ENCODE measurements at regions not wholly inside any gene's neighbourhood (a gene's known extent, or its start where the extent isn't known, plus 50 kb on each side); places are given as distances from the start of the nearest gene placed in this dataset.

DNA sequence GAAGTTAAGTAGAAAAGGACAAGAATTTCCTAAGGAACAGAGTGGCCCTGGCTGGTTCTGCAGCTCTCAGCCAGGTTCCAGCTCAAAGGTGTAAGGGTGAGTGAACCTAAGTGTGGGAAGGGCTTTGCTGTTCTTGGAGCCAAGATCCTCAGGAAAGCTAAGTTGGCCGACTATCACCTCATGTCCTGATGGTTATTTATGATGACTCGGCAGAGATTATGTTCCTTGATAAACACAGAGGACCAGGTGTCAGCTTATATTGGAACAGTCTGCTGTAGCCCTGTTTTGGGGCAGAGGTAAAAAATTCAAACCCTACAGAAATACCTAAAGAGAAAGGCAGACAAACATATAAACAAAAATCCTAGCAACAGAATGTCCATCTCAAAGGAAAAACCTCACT is 128.5 kb downstream of the TBX3 start:
- TF ChIP-seq, protein P1, sequence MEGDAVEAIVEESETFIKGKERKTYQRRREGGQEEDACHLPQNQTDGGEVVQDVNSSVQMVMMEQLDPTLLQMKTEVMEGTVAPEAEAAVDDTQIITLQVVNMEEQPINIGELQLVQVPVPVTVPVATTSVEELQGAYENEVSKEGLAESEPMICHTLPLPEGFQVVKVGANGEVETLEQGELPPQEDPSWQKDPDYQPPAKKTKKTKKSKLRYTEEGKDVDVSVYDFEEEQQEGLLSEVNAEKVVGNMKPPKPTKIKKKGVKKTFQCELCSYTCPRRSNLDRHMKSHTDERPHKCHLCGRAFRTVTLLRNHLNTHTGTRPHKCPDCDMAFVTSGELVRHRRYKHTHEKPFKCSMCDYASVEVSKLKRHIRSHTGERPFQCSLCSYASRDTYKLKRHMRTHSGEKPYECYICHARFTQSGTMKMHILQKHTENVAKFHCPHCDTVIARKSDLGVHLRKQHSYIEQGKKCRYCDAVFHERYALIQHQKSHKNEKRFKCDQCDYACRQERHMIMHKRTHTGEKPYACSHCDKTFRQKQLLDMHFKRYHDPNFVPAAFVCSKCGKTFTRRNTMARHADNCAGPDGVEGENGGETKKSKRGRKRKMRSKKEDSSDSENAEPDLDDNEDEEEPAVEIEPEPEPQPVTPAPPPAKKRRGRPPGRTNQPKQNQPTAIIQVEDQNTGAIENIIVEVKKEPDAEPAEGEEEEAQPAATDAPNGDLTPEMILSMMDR (IDR thresholded peaks at IDR 0.05) = no peak
- TF ChIP-seq POLR2A (IDR thresholded peaks at IDR 0.05) = no peak
- no peak for TF ChIP-seq EP300 (IDR thresholded peaks at IDR 0.05)

Data from tibial nerve (tissue), 4 donors.